Limb (tissue), 2 donors: ENCODE measurements at regions not wholly inside any gene's neighbourhood (a gene's known extent, or its start where the extent isn't known, plus 50 kb on each side); places are given as distances from the start of the nearest gene placed in this dataset.

ENCODE experiments used
- DNase-seq, 2 donors: peaks; one replicate each; pipeline ENCODE4 v3.0.0-alpha.2; 2016; ENCODE audit errors: extremely low spot score in 2 of 2

DNA sequence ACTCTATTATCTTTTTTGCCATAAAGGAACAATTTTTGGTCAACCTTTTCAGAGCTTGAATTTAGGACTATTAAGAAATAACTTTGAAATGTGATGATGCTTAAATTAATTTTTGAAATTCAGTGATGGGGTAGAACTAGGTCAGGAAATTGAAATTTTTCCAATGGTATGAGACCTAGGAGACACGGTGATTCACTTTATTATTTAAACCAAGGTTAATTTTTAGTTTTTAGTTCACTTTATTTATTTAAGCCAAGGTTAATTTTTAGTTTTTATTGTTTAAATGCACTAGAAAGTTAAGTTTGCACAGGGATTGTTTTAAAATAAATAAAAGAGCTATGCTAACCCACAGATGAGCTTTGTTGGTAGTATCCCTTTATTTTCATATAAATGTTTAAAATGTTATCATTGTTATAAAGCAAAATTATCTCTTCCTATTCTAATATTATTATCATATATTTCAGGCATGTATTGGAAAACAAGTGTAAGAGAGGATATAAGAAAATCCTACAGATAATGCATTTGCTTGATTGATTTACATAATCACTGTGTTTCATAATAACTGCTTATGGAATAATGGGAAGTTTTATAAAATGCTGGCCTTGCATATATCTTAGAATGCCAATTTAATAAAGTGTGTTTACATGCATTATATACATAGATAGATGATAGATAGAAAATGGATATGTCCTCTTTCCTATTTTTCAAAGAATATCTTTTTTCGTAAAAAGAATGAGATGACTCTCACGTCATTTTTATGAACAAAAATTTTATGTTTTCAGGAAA lies 163.6 kb downstream of the HGF start:
- DNase-seq: no peak

DNA sequence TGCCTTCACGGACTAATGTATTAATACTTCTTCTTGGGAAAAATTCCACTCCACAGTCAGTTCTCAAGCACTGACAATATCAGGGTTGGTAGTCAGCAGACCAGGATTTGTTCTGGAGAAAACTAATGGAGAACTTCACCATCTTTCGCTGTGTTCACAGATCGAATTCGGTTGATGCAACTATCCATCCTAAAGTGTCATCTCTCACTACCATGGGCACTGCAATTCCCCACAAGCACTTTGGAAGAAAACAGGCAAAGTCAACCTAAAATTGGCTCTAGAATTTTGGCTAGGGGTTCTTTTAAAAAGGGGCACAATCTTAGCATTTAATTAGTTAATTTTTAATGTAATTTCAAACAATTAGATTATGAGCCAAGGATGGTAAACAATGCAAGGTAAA lies 164.4 kb downstream of the HGF start:
- DNase-seq: no peak

DNA sequence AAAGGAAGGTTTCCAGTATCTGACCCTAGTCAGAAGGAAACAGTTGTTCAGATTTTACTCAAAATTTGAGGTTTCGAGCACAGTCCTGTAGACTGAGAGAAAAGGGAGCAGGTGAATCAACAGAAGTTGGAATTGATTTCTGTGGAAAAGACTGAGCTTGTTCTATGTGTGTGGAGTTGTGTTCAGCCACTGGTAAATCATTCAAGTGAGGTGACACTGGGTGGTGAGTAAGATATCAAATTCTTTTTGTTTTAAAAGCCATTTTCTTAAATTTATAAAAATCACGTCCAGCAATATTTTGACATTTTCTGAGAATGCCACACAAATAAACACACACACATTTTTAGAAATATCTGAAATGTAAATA lies 165.1 kb downstream of the HGF start:
- DNase-seq: no peak

DNA sequence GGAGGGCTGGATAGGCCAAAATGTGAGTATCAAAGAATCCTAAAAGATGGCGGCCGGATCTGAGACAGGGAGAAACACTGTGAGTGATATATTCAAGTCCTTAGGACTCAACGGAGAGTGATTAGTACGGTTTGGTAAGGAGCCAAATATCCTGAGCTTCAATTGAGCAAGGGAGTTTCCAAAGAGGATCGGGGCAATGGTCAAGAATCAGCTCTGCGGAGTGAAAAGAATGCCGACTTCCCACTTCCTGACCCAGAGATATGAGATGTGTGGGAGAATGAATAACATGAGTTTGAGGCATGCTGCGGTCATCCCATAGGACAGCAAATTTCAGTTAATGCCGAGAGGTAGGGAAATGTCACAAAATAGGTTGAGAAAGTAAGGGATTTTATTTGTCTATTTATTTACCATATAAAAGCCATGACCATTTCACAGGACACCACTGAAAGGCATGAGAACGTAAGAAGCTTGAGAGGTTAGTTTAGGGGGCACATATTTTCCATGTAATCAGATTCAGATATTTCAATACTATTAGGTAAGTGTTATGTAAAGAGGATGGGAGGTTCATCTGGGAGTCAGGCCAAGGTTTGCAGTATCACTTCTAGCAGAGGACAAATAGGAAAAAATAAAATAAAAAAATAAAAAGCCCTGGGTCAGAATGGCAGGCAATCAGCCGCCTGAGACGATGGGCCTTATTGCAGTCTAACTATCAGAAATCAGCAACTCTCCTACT lies 165.6 kb downstream of the HGF start:
- no peak for DNase-seq

DNA sequence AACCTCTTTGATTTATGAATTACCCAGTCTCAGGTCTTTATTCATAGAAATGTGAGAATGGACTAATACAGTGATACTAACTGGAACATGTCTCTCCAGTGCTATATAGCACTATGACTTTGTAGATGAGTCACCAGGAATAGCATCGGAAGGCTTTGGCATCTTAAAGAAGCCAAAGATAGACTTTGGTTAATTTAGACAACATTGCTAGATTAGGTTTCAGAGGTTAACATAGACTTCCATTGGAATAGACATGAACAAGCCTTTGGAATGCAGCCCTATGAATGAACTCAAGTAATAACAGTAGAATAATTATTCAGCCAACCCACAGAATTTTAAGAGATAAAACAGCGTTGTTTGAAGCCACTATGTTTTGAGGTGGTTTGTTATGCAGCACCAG lies 169.2 kb downstream of the HGF start:
- DNase-seq: no peak

DNA sequence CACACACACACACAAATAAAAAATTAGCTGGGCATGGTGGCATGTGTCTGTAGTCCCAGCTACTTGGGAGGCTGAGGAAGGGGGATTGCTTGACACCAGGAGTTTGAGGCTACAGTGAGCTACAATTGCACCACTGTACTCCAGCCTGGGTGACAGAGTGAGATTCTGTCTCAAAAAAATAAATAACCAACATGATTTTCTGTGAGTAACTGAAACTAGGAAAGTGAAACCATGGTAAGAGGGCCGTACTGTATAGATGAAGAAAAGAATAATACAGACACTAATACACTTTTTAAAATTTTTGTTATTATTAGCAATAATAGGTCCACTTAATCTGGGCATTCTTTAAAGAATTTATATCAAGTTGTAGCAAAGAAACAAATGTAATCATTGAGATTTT lies 170.9 kb downstream of the HGF start:
- no peak for DNase-seq

DNA sequence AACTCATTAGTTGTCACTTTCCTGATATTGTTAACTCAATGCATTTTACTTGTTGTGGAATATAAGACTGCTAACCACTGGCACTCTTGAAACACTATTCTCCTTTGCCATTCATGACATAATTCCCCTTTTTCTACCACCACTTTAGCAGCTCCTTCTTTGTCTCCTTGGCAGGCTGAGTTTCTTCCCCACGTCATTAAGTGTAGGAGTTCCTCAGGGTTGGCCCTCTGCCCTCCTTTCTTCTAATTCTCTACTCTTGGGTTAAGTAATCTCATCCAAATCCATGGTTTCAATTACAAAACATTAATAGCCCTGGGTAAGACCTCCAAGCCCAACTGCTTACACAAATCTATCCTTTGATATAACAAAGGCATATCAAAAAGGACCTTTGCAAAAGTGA lies 175.1 kb downstream of the HGF start:
- DNase-seq: no peak

DNA sequence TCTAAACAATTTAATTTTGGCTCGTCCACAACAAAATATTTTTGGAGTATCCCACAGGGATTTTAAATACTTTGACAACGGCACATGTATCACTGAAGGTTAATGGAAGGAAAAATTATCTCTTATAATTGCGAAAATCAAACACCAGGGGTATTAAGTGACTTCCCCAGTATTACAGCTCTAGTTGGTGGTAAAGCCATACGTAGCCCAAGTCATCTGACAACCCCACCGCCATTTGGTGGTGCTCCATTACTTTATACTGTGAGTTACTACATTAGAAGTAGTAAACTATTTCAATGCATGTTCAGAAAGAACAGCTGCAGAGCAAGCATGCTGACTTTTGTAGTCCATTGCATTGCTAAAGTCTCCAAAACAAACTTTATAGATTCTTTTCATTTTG lies 179.7 kb downstream of the HGF start:
- DNase-seq: no peak

DNA sequence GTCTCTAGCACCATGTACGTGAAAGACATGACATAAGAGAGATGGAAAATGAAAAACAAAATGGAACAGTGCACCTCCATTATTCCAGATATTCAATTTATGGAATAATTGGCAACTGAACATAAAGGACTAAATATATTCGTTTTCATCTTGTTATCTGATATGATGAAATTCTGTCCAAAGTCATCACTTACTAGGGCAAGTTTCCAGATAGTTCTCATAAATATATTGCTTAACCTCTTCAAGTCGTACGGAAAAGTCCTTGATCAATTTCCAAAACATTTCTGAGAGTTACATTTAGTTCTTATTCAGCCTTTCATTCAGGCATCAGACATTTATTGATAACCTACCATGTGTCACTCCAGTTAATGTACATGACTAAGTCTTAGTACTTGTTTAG lies 185.2 kb downstream of the HGF start:
- DNase-seq: no peak

DNA sequence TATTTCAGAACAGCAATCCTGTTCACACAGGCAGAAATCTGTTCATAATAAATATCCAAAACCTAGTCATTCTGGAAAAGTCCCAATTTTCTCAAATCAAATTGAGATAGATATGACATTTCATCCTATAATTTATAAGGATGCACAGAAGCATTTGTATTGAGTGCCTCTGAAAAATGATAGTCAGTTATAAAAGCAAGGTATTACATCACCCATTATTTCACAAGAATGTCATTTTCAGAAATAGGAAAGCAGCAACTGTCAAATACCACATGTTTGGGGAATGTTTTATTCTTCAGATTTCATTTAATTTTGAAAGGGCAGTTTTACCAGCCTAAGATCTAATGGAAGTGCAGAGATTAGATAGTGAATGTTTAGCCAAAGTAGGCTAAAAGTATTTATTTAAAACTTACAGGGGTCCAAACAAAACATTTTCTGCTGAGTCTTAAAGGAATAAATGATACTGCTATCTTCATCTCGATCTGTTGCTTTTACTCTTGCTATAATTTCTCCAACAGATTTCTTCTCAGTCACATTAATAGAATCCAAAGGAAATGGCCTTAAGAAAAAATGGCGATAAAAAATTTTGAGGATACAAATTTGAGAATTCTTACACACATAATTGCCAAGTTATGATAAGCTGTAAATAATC lies 185.8 kb downstream of the HGF start:
- no peak for DNase-seq

DNA sequence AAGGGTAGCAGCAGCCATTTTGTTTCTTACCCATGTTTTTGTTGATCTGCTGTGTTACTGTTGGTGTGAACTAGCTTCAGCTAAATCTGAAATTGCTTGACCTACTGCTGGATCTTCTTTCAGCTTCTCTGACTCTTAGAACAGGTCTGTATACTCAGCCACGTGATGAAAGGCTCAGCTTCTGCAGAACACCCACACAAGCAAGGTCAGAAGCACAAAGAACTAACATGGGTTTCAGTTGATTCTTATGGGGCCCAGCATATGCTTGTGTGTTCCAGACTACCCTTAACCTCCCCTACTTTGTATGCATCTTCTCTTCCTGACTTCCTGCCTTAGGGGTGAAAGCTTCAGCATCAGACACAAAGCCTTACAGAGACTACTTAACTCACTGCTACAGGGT lies 186.8 kb downstream of the HGF start:
- DNase-seq: no peak

DNA sequence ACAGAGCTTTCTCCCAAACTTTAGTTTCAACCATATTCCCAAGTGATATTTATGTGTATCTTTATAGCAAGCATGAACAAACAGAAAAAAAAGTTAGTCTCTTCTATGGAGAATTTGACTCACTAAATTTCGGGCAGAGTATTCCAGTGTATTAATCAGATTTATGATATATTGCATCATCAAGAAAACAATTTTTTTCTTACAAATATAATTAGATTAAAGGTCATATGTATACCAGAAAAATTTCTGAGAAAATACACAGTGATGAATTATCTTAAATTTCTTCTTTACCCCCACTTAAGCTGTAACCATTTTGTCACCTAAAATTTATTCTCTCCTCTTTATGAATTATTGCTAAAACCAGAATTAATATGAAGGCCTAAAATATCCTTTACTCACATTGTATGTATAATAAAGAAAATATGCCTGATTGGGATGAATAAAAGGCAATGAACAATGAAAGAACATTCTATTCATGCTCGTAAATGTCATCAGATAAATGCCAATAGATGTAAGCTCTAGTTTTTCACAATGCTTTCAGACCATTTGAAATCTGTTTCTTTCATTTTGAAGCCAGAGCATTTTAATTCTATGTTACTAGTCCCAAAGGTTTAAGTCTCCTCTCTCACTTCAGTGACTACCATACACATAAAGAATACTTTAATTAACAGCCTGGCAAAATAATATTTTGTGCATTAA lies 192.1 kb downstream of the HGF start:
- no peak for DNase-seq

DNA sequence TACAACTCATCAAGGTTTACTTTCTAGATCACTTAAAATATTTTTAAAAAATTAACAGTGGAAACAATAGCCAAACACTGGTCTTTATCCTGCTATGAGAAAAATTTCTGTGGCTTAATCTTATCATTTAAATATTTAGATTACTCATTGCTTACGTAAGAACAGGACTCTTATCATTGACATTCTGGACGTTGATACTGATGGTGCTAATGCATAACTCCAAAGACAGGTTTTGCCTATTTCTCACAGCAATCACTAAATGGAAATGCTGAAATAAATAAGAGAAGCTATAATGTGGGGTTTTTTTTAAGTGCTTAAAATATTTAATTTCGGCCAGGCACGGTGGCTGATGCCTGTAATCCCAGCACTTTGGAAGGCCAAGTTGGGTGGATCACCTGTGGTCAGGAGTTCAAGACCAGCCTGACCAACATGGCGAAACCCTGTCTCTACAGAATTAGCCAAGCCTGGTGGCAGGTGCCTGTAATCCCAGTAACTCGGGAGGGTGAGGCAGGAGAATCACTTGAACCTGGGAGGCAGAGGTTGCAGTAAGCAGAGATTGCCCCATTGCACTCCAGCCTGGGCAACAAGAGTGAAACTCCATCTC lies 195.0 kb downstream of the HGF start:
- DNase-seq: no peak

DNA sequence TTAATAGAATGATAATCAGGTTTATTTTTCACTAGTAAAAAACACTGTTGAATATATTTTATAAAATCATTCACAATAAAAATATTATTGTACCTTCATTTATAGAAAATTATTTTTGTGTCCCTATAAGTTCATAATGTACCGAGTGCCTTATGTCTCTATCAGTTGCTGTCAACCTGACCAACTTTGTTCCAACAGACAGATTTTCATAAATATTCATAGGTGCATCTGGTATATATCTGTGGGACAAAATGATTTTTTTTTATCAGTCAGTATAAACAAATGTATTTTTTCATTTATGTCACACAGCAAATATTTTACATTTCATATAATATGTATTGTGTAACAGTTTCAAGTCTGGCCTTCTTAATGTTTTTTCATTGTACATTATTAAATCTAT lies 195.9 kb downstream of the HGF start:
- no peak for DNase-seq

DNA sequence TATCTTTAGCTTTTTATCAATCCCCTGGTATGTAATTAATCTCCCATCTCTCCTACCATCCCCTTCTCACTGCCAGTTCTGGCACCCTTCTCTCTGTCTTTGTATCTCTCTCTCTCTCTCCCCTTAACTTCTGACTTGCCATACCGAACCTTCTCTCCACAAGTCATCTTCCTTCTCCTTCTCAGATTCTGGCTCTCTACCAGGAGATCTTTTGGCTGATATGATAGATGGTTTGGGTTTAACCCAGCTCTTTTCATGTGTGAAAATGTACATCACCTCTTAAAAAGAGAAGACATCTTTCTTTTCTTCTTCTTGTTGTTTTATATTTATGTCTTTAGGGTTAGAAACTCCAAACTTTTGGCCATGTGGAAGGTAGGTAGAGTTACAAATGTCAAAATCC lies 196.7 kb downstream of the HGF start:
- DNase-seq: no peak

DNA sequence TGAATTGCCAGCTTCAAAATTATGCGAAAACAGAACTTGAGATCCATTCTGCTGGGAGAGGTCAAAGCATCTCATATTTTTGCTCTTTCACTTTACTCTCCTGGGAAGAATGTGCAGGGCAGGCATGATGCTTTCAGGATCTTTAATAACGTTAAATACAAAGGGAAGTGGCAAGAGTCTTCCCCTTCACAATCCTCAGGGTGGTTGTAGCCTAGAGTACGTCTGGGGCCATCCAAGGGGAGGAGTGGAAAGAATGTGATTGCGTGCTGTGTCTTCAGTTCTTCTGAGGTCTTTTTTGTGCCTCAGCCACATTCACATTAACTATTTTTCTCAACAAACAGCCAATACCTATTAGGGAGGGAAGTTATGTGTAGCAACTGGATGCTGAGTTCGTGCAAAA lies 207.3 kb downstream of the HGF start:
- DNase-seq: no peak

DNA sequence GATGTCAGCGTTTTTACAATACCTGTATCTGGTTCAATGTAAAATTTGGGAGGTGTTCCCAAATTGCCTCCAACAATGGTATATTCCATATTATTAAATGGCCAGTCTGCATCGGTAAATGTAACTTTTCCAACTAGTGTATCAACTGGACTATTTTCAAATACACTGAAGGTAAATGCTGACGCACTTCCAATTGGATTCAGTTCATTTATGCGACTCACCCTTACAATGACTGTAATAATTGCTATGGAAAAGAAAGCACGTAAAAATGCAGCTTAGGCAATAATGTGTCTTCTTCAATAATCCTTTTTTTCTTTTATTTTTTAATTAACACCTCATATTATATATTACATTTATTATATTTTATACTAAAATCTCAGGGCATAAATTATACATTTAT lies 209.1 kb downstream of the HGF start:
- DNase-seq: no peak

DNA sequence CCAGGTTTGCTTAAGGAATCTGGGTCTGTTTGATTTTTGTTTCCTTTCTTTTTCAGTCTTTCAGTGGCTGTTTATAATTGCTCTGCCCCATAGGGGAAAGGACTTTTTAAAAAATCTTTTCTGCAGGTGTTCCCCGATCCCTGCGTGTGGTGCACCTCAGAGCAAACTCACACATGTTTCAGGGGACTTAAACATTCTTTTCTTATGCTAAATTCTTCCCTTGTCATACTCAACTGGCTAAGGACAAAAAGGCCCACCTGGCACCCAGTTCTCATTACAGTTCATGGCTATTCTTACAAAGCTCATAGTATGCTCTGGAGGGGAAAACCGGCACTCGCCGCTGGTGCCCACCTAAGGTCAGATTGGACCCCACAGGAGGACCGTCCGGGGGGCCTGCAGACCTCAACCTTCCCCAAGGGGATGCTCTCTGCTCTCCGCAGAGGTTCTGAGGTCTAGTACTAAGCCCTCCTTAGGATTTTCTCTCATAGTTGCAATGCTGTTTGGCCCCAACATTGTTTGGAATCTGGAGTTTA lies 220.3 kb downstream of the HGF start:
- no peak for DNase-seq

DNA sequence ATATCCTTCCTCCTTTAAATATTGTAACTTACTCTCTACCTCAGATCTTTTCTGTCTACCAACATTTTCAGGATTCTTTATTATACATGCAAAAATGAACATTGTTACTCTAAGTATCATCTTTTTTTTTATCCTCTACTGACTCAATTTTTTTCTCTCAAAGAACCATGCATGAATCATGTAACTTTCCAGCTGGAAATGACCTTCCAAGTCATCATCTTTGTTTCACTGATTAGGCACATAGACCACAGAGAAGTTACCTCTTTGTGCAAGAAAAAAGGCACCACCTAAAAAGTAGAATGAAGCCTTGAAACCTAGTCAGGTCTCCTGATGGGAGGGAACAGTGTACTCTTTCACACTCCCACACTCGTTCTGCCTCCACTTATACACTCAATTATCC lies 234.9 kb downstream of the HGF start:
- no peak for DNase-seq

DNA sequence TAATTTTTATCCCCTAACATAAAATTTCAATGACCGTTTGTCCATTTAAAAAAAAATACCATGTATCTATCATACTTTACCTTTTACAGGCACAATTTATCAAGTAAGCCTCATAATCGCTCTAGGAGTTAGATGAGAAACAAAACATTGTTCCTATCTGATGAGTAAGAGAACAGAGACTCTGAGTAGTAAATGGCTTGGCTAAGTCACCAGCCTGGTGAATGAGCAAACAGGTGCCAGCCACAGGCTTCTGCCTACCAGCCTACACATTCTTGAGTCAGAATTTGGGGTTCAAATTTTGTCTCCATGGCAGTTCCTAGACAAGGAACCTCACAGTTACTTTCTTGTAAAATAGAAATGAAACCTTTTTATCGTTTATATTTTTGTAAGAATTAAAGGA lies 235.4 kb downstream of the HGF start:
- no peak for DNase-seq

DNA sequence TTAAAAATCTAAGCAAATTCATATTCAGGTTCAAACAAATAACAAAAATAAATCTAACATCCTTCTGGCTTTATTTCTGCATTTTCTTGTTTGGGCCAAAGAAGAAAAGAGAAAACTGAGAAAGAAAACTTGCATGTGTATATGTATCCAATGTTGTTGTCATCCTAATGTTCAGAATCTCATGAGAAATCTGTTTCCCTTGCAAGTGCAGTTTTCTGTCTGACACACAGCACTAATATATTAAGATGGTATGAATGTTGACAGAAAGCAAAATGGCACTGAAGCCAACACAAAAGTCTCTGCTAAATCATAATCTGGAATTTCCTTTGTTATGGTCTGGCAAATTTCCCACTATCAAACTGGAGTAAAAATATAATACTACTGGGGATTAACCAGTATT lies 235.9 kb downstream of the HGF start:
- DNase-seq: no peak

DNA sequence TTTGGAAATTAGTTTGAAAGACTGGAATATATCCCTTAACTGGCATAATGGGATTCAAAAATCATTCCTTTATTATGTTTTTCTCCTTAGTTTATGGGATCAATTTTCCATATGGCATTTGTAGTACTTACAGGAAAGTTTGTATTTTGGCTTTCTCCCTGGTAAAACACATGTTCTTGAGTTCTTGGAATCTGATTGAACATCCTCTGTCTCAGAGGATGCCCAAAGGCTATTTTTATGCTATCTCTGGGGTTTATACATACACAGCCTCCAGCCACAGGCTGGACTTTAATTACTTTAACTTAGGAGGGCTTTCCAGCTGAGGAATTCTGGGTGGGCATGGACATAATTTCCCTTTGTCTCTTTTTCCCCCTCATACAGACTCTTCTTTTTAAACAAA lies 236.4 kb downstream of the HGF start:
- peak in 1 of 2 donors; percentile 30 for DNase-seq
